COR-L47 (cell line): ENCODE measurements at regions not wholly inside any gene's neighbourhood (a gene's known extent, or its start where the extent isn't known, plus 50 kb on each side); places are given as distances from the start of the nearest gene placed in this dataset.

Experiments used
- DNase-seq: peaks from one replicate; lab custom pipeline; 2025; lab: John Stamatoyannopoulos, UW

DNA sequence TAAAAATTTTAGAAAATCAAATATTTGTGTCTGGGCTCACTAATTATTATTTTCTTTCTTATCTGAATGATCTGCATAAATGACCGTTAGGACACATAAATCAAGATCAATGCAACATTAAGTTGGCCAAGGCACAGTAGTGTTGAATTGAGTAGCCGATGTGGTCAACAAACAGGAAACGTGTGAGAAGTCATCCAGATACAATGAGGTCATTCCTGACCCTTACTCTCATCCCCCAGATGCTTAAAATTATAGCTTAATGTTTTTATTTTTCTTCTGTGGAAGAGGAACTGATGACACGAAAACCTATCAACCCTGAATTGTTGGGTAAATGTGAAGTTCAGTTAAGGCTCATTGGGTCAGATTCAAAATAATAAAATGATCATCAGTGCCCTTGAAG lies 222.9 kb downstream of the RFC3 start:
- DNase-seq = no peak

DNA sequence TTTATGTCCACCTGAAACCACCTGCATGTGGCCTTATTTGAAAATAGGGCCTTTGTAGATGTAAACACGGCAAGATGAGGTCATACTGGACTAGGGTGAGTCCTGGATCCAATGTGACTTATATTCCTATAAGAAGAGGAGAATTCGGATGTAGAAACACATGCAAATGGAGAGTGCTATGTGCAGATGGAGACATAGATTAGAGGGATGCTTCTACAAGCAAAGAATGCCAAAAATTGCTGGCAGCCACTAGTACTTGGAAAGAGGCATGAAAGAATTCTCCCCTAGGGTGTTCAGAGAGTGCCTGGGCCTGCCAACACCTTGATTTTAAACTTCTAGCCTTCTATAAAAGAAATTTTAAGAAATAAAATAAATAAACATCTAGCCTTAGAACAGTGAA lies 226.1 kb downstream of the RFC3 start:
- DNase-seq = no peak

- no peak for DNase-seq
Observed at GRCh38 chr13:34044660-34045080, 226.7 kb downstream of the RFC3 start.

GRCh38 chr13:34046457-34046856 lies 228.5 kb downstream of the RFC3 start:
- no peak for DNase-seq

- no peak for DNase-seq
Observed at GRCh38 chr13:34048652-34049051, 230.7 kb downstream of the RFC3 start.

GRCh38 chr13:34056733-34057258 lies 238.8 kb downstream of the RFC3 start:
- DNase-seq = no peak

- DNase-seq = no peak
Observed at GRCh38 chr13:34064456-34065205, 246.7 kb downstream of the RFC3 start.

- DNase-seq = no peak
Observed at GRCh38 chr13:34065928-34066327, 248.0 kb downstream of the RFC3 start.

DNA sequence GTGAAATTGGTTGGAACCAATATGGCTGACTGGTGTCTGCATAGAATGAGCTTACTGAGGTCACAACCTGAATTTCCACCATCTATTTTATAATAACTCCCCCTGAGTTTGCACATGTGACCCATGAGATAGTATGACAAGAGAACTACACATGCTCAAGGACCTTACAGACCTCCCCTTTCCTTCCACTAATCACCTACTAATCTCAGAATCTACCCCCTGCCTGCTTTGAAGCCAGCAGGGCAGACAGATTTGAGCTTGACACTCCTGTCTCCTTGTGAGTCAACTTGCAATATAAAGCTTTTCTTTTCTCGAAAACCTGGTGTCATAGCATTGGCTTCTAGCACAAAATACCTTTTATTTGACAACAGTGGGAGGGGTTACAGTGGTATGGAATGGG lies 248.4 kb downstream of the RFC3 start:
- no peak for DNase-seq

- no peak for DNase-seq
Observed at GRCh38 chr13:34070006-34070405, 252.1 kb downstream of the RFC3 start.

GRCh38 chr13:34070544-34071303 lies 252.8 kb downstream of the RFC3 start:
- DNase-seq = no peak

DNA sequence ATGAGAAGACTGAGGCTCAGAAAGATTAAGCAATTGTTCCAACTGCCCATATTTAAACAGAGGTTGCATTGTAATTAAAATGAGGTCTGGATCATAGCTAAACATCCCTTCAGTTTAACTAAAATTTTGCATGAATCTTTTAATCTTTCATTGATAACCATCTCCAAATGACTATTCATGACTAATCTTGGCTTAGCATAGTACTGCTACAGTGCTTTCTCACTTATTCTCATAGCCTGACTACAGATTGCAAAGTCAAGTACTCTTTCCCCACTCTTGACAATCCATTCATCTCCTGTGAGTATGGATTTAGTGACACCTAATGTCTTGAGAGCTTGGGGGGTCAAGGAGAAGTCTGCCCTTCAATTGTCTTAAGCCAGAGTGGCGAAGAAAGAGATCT lies 258.4 kb downstream of the RFC3 start:
- no peak for DNase-seq

- DNase-seq = no peak
Observed at GRCh38 chr13:34076943-34077703, 259.2 kb downstream of the RFC3 start.

DNA sequence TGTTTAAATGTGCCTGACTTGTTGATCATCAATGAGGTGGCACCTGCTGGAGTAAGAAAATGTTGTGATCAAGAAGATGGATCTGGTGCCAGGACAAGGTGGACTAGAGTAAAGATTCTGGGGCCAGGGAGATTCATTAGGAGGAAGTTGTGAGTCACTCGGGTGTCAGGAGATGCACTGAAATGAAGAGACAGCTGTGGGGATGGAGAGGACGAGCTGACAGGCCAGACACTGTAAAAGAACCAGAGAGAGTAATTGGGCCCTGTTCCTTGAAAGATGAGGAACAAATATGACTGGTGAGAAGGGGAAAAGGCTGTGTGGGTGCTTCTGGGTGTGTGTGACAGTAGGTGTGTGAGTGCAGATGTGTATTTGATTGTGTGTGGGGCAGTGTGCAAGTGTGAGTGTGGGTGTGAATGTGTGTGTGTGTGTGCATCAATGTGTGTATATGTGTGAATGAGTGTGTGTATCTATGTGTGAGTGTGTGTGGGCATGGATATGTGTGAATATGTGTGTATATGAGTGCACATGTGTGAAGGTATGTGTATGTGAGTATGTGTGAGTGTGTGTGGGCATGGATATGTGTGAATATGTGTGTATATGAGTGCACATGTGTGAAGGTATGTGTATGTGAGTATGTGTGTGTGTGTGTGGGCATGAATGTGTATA lies 260.5 kb downstream of the RFC3 start:
- DNase-seq = no peak

GRCh38 chr13:34085204-34085603 lies 267.3 kb downstream of the RFC3 start:
- no peak for DNase-seq

DNA sequence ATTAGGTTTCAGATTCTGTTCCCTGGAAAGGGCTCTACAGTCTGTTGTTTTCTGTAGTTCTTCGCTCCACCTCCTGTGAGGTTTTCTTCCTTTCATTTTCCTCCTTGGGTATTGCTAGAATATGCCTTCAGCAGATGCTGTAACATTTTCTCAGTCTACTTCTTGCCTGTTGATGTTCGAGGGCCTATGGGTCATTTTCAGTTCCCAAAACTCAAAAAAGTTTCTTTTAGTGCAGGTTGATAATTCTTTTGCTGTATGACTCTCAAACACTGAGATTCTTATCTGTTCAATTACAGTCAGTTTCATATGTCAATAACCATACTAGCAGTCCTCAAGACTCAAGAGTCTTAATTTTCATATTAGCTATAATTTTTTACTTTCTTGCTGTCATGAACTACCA lies 268.3 kb downstream of the RFC3 start:
- DNase-seq = no peak

DNA sequence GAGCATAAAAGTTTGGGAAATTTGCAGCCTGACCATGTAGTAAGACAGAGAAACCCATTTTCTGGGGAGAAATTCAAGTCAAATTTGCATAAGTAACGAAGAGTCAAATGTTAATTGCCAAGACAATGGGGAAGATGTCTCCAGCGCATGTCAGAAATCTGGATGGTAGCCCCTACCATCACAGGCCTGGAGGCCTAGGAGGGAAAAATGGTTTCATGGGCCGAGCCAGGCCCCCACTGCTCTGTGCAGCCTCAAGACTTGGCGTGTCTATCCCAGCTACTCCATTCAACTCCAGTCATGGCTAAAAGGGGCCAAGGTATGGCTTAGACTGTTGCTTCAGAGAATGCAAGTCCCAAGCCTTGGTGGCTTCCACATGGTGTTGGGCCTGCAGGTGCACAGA lies 269.8 kb downstream of the RFC3 start:
- no peak for DNase-seq

DNA sequence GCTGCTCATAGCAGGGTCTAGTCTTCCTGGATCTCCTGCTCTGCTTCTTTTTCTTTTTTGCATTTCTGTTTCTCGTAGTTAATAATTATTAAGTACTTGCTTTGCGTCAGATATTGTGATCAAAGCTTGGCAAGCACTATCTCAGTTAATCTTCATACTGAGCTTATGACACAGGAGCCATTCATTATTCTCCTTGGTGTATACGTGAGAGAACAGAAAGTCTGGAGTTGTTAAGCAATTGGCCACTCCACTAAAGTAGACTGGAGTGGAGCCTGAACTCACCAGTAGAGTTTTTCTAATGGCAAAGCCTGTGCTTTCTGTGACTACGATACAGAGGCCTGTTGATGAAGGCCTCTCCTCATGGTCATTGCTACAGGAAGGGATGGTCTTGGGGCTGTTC lies 285.9 kb downstream of the RFC3 start:
- DNase-seq = no peak

DNA sequence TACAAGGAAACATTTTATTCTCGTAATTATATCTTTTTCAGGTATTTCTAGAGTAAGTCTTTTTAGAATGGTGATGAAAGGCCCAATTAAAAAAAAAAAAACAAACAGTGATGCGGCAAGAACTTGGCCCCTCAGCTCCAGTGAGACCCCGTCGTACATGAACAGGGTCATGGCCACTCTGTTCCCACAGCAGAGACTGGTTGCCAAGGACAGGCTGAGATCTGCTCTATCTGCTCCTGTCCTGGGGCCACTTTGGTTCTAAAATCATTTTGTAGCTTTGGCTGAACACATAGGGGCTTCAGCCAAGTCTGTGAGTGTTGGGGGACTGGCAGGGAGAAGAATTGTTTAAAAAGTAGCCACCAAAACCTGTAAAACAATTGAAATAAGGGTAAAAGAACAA lies 286.9 kb downstream of the RFC3 start:
- DNase-seq = no peak

GRCh38 chr13:34107806-34108205 lies 289.9 kb downstream of the RFC3 start:
- DNase-seq = no peak

GRCh38 chr13:34108410-34108809 lies 290.5 kb downstream of the RFC3 start:
- DNase-seq = no peak

- DNase-seq = no peak
Observed at GRCh38 chr13:34114581-34114980, 296.6 kb downstream of the RFC3 start.
